HG03460 (cell line): ENCODE measurements at regions not wholly inside any gene's neighbourhood (a gene's known extent, or its start where the extent isn't known, plus 50 kb on each side); places are given as distances from the start of the nearest gene placed in this dataset.

Experiments
- ATAC-seq: cut with Tn5 transposase; IDR thresholded peaks from one replicate; pipeline ENCODE4 v1.9.1; 2021; ENCODE audit not compliant: unreplicated experiment

DNA sequence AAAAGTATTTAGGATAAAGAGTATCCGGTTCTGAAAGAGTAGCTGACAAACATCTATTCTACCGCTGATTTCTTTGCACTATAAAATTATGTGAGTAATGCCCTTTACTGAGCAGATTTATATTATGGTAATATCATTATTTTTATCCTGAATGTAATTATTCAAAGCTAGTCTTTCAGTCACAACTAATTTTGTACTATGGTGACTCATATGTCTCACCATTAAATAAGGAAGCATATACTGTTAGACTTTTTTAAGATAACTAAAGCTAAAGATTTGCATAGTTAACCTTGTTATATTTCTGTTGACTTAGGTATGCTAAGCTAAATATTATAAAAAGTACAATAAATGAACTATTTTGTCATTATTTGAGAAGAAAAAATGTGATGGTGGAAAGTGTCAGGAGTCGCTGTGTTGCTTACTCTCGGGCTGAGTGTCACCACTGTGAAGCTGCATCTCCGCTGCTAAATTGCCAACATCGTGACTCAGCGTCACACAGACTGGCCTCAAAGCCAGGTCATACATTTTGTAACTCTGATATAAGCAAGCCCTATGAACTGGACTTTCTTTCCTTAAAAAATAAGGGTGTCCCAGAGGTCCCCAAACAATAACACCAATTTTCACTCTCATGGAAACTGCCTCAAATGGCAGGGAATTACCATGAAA lies 69.1 kb upstream of the SSTR1 start:
- ATAC-seq = no peak

DNA sequence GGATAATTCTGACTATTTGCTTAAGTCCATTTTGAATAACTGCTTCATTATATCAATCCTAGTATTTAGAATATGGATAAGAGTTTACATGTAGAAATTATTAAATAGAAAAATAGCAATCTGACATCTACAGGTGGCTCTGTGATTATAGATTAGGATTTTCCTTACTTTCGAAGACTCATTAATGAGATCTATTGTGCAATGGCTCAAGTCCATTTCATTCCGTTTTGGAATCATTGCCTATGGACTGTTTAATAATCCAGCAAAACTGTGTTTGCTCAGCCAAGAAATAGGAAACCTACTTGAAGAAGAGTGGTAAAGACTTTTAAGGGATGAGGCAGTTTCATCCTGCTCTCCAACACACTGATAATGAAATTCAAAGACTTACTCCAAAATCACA lies 67.8 kb upstream of the SSTR1 start:
- no peak for ATAC-seq

DNA sequence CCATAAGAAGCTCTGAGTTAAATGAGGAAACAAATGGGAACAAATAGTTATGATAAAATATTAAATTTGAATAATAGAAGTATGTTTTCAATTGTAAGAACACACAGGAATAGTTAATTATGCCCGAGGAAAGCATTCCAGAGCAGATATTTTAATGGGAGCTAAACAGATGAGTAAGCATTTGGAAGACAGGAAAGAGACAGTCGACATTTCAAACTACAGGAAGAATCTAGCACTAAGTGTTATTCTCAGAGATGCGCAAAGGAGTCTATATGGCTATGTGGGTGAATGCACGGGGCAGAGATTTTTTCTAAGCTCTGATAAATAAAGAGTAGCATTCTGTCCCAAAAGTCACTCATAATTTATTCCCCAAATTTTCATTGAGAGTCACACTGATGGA lies 64.5 kb upstream of the SSTR1 start:
- no peak for ATAC-seq

DNA sequence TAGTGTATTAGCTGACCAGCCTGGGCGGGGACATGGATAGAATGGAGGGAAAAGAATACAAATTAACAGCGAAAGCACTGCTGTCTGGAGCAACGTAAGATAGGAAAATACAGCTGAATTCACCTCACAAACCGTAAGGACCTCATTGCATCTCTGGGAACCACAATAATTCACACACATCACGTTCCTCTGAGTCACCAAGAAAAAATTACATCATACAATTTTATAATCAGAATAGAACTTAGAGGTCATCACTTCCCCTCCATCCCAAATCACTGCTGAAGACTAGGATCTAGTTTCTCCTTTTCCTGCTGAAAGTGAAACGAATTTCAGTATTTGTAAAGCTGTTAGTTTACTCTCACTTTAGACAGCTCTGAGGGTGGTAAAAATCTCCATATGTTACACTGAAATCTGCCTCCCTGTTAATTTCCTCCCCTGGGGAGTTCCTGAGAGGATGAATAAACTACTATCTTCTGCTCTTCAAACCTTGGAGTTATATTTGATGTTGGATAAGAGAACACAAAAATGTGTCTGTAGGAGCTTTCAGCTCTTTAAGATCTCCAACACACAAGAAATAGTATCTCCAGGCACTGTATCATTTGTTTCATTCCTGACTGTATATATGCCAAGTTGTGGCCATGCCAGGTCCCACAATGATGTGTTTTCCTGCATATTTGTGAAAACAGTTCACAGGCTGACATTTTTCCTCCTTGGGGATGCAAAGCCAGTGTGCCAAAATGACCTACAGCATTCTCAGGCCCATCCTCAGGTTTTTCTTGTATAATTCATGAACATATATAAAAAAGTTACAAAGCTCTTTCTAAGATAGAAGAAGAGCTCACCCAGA lies 63.8 kb upstream of the SSTR1 start:
- ATAC-seq = no peak

DNA sequence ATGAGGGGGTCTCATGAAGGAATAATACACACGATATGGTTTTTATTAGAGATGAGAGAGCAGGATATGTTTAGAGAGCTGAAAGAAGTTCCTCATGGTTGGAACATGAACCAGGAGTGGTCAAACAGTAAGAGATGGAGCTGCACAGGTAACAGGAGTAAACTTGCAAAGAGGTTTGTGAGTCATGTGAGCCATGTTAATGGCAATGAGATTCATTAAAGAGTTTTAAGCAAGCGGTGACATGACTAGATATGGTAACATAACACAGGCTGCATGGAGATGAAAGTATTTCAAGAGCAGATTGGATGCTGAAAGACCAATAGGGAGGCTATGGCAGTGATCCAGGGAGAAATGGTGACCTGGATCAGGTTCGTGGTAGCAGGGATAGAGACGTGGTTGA lies 62.6 kb upstream of the SSTR1 start:
- no peak for ATAC-seq

DNA sequence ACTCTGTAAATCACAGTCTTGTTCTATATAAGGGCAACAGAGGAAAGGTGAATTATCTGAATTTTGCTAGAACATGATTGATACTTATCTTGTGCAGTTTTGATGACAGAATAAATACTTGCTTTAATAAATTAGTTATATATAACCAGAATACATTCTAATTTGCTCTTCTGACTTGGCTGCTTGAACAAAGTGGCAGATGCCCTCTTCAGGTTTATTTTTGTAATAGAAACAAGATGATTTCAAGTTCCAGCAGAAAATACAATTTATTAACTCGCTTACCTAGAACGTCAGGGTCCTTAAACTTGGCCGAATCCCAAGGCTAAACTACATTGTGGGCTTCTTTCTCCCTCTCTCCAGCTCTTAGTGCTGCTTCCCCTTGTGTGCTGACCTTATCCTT lies 57.6 kb upstream of the SSTR1 start:
- no peak for ATAC-seq
